ENCODE measurements at regions not wholly inside any gene's neighbourhood (a gene's known extent, or its start where the extent isn't known, plus 50 kb on each side); places are given as distances from the start of the nearest gene placed in this dataset.

DNA sequence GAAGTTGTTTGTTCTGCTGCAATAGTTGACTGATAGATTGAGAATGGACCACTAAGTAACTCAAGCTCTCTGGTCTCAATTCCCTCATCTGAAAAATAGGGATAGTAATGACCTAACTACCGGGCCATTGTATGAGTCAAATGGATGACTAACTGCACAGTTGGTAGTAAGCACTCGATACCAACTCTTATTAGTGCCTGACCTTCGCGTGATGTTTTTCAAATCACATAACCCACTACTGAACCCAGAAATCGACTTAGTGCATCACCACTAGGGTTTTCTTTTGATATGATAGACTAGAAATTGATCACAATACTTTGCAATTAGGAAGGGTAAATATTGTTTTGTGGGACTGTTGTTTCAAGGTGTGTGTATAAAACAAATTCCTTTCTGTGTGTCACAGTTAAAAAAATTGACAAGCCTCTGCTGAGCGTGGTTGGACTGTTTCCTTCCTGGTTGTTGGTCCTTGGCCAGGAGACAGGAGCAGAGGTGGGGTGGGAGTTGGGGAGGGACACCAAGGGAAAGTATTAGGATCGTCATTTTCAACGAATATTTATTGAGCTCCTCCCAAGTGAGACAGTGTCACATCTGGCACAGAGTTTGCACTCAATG, 54.0 kb upstream of the LRP8 start:
- TF ChIP-seq POLR2A (conservative IDR thresholded peaks at IDR 0.05) (no peak), RBM34 (IDR thresholded peaks at IDR 0.05; ENCODE audit: borderline replicate concordance, insufficient read depth, low read length) (no peak), SMC3 (conservative IDR thresholded peaks at IDR 0.05; ENCODE audit: insufficient read depth, low read depth, low read length) (no peak), CBFA2T2 (conservative IDR thresholded peaks at IDR 0.05) (no peak), CTBP1 (IDR thresholded peaks at IDR 0.05; ENCODE audit: borderline replicate concordance) (no peak)
